Kidney epithelial cell (primary cell): ENCODE measurements at regions not wholly inside any gene's neighbourhood (a gene's known extent, or its start where the extent isn't known, plus 50 kb on each side); places are given as distances from the start of the nearest gene placed in this dataset.

ENCODE experiments used
- DNase-seq: peaks from one replicate; pipeline ENCODE4 v3.0.0-alpha.2; 2010; ENCODE audit warnings: low read depth
- H3K27me3 ChIP-seq: 2 replicates; pipeline ENCODE4 v1.6.0; 2011; ENCODE audit warnings: low read length; ENCODE audit not compliant: control insufficient read depth, insufficient read depth
- H3K36me3 ChIP-seq: 2 replicates; pipeline ENCODE4 v1.5.1; 2011; ENCODE audit warnings: low read length; ENCODE audit not compliant: control insufficient read depth, insufficient read depth
- H3K4me3 ChIP-seq: 2 replicates; pipeline ENCODE4 v1.5.1; 2011; ENCODE audit warnings: low read depth, mild to moderate bottlenecking, control low read depth, low read length
- TF ChIP-seq, protein P1 (sequence below): IDR thresholded peaks from 2 replicates; pipeline ENCODE4 v1.5.1; 2011; ENCODE audit warnings: mild to moderate bottlenecking, moderate library complexity, low read length, control low read depth, inconsistent platforms; ENCODE audit not compliant: insufficient read depth, poor library complexity, severe bottlenecking

DNA sequence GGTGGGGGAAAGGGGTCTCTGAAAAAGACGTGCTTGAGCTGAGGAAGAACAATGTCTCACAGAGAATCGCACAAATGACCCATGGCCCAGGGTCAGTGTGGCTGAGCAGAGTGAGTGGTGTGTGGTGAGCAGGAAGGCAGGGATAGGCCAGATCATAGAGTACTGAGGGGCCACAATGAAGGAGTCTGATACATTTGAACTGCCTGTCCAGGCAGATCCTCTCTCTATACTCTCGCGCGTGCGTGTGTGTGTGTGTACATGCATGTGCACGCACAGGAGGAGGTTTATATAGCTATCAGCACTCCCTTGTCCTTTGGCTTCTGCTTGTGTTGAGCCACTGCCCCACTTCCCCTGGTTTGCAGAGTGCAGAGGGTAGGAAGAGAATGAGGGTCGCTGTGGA is 294.0 kb downstream of the ZNF608 start:
- Histone ChIP-seq H3K36me3 (no peaks in the 10 kb centered on the region), H3K27me3 (no peaks in the 10 kb centered on the region), H3K4me3 (no peak overlapping the region)
- TF ChIP-seq, protein P1, sequence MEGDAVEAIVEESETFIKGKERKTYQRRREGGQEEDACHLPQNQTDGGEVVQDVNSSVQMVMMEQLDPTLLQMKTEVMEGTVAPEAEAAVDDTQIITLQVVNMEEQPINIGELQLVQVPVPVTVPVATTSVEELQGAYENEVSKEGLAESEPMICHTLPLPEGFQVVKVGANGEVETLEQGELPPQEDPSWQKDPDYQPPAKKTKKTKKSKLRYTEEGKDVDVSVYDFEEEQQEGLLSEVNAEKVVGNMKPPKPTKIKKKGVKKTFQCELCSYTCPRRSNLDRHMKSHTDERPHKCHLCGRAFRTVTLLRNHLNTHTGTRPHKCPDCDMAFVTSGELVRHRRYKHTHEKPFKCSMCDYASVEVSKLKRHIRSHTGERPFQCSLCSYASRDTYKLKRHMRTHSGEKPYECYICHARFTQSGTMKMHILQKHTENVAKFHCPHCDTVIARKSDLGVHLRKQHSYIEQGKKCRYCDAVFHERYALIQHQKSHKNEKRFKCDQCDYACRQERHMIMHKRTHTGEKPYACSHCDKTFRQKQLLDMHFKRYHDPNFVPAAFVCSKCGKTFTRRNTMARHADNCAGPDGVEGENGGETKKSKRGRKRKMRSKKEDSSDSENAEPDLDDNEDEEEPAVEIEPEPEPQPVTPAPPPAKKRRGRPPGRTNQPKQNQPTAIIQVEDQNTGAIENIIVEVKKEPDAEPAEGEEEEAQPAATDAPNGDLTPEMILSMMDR = no peak
- DNase-seq = no peak

DNA sequence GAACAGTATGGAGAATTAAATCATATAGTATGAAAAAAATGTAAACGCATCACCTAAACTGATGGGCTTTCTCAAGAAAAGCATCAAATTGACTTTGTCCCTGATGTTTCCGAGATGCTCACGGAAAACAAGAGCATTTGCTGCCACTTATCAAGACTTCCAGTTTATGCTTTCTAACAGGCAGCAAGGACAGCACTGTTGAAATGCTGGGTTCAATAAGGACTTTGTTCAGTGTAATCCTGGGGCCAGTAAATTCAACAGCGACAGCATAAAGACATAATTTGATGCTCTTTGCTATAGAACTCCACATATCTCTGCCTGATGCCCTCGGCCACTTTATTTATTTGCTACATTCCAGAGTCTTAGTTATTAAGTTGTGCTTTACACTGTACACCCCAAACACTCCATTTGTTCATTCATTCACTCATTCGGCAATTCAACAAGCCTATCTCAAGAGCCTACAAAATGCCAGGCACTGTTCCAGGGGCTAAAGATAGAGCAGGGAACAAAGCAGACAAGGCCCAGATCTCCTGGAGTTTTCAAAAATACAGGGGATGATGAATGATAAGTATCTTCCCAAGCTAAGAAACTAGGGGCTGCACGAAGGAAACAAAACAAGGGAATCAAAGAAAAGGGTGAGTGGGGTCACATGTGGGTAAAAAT is 294.6 kb downstream of the ZNF608 start:
- Histone ChIP-seq H3K27me3 (no peaks in the 10 kb centered on the region), H3K36me3 (no peaks in the 10 kb centered on the region), H3K4me3 (no peak overlapping the region)
- TF ChIP-seq, protein P1 = no peak
- DNase-seq = no peak

DNA sequence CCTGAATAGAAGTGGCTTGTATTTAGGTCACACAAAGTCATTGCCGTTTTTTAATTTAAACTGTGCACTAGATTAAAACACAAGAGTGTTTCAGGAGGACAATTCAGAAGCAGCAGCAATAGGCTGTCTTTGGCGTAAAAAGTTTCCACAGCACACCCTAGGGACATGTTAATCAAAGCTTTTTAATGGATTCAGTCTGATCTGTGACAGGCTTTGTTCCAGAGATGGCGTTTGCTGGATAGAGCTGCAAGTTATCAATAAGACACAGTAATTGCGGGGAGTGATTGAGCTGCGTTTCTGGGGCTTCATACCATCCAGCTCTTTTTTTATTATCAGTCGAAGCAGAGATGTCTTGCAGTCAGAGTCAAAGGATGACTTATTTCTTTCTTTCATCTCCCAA is 300.3 kb downstream of the ZNF608 start:
- Histone ChIP-seq H3K36me3 (no peaks in the 10 kb centered on the region), H3K4me3 (no peak overlapping the region), H3K27me3 (no peaks in the 10 kb centered on the region)
- TF ChIP-seq, protein P1 = no peak
- no peak for DNase-seq

DNA sequence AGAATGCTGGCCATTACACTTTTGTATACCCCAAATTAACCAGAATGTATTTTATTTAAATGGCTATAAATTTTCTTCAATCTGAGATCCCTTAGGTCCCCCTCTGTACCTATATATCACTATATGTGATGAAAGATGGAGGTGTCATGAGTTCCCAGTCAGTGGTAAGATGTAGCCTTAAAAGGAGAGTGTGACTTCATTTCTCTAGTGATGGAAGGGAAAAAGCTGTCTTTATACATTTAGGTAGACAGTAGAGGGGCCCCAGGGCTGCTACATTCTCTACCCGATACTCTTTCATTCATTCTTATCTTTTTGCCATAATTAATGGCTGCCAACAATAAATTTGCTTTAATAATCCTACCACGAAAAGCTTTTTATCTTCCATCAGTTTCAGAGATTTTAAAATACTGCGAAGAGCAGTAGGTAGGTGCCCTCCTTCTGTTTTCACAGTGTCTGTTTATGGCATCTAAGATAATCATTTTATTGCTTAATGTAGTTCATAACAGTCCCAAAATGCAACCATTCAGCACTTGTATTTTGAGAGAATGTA is 301.3 kb downstream of the ZNF608 start:
- no peaks in the 10 kb centered on the region for H3K36me3 ChIP-seq
- H3K27me3 ChIP-seq = no peaks in the 10 kb centered on the region
- DNase-seq = no peak
- H3K4me3 ChIP-seq = no peak overlapping the region
- TF ChIP-seq, protein P1 = no peak

DNA sequence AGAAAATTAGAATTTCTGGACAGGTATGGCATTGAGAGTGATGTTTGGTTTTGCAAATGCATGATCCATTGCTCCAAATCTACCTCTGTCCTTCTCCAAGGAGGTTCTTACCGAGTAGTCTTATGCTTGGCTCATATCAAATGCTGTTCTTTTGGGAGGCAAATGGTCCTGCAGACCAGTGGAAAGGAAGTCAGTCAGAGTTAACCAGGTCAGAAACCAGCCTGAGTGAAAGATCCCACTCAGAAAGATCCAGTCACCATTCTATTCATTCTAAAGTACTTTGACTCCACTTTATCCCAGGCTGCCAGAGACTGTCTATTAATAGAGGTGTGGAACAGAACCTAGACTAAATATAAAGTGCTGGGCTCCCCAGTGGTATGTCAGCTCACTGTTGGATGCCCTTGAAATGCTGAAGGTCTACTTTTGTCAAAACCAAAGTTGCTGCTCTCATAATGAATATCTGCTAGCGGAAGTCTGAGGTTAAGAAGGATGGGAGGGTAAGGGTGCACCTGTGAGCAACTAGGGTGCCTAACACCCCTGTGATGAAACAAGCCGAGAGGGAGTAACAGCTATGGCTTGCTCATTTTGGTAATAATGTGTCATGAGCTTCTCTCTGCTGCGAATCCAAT is 302.2 kb downstream of the ZNF608 start:
- Histone ChIP-seq H3K27me3 (no peaks in the 10 kb centered on the region), H3K36me3 (no peaks in the 10 kb centered on the region), H3K4me3 (no peak overlapping the region)
- TF ChIP-seq, protein P1 = no peak
- DNase-seq = no peak

DNA sequence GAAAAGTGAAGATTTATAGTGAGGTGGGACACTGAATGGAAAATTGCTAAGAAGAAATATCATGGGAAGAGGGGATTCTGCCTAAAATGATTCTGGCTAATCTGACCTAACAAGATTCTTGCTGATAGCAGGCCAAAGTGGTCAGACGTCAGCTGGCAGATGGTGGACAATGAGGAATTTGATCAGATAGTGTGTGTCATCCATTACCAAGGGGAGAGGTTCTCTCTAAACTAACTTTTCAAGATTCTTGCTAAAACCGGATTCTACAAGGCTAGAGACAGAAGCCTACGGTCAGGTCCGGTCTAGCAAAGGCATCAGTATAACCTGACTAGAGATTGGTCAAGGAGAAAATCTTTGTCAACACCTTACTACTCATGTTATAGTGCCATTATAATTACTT is 306.0 kb downstream of the ZNF608 start:
- H3K36me3 ChIP-seq = no peaks in the 10 kb centered on the region
- no peak for DNase-seq
- no peak overlapping the region for H3K4me3 ChIP-seq
- H3K27me3 ChIP-seq = no peaks in the 10 kb centered on the region
- TF ChIP-seq, protein P1 = no peak
